BJ (cell line): ENCODE measurements at regions not wholly inside any gene's neighbourhood (a gene's known extent, or its start where the extent isn't known, plus 50 kb on each side); places are given as distances from the start of the nearest gene placed in this dataset.

ENCODE experiments used
- CTCF ChIA-PET: fragments of 350-600 bp; formaldehyde crosslinking; extraction: SDS; loops from one replicate; lab custom pipeline; 2021; ENCODE audit warnings: antibody characterized with exemption, inconsistent platforms; lab: Yijun Ruan, JAX
- POLR2A ChIA-PET: fragments of 300-600 bp; sonication (Branson Sonifier 250); formaldehyde crosslinking; extraction: SDS; loops from one replicate; lab custom pipeline; 2021; ENCODE audit warnings: antibody characterized with exemption; lab: Charles Lee
- DNase-seq: peaks from one replicate; pipeline ENCODE4 v3.0.0-alpha.2; 2011; ENCODE audit warnings: low read depth
- H3K27me3 ChIP-seq: 2 replicates; pipeline ENCODE4 v1.6.0; 2011; ENCODE audit warnings: low read length; ENCODE audit not compliant: control insufficient read depth, insufficient read depth
- H3K36me3 ChIP-seq: 2 replicates; pipeline ENCODE4 v1.5.1; 2011; ENCODE audit warnings: low read length; ENCODE audit not compliant: control insufficient read depth, insufficient read depth
- H3K4me3 ChIP-seq: 2 replicates; pipeline ENCODE4 v1.5.1; 2011; ENCODE audit warnings: low read depth, mild to moderate bottlenecking, control low read depth, low read length
- CTCF ChIP-seq: IDR thresholded peaks from 2 replicates; pipeline ENCODE4 v1.5.1; 2011; ENCODE audit warnings: low read depth, mild to moderate bottlenecking, control low read depth, inconsistent platforms, low read length, moderate library complexity; ENCODE audit not compliant: insufficient read depth

- DNase-seq = no peak
- Histone ChIP-seq H3K36me3 (no peaks in the 10 kb centered on the region), H3K27me3 (no peaks in the 10 kb centered on the region), H3K4me3 (no peak overlapping the region)
- CTCF ChIA-PET = no interaction called here
- POLR2A ChIA-PET = no interaction called here
- TF ChIP-seq CTCF = no peak
These were observed 100.0 kb upstream of the LHX5 start for GRCh38 chr12:113571713-113572112.

DNA sequence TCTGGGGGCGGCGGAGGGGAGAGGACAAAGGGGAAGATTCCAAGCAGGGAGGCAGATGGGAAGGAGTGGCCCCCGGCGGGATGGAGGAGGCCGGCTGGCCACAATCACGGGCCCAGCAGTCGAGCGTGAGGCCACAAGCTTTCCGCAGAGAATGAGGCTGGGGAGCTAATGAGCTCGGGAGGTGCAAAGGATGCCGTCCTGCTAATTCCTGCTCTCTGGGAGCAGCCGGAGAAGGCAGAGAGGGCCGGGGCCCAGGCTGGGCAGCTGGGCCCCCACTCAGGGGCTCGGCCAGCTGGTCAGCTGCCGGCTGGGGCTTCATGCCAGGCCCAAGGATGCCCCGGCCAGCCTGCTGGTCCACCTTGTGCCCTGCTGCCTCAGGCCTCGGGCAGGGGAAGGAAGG, 98.1 kb upstream of the LHX5 start:
- no peak for DNase-seq

GRCh38 chr12:113568021-113568420, 96.3 kb upstream of the LHX5 start:
- no peak overlapping the region for H3K4me3 ChIP-seq
- CTCF ChIA-PET = no interaction called here
- DNase-seq = no peak

More for the DNA sequence above, 98.1 kb upstream of the LHX5 start:
- ChIA-PET CTCF (interaction anchor here (1.0 kb wide), 1 partner anchor 107 kb away, joined by 3 read pairs; no protein-coding TSS in a partner anchor), POLR2A (no interaction called here)
- no peak for TF ChIP-seq CTCF
- Histone ChIP-seq H3K36me3 (no peaks in the 10 kb centered on the region), H3K4me3 (no peak overlapping the region), H3K27me3 (no peaks in the 10 kb centered on the region)

DNA sequence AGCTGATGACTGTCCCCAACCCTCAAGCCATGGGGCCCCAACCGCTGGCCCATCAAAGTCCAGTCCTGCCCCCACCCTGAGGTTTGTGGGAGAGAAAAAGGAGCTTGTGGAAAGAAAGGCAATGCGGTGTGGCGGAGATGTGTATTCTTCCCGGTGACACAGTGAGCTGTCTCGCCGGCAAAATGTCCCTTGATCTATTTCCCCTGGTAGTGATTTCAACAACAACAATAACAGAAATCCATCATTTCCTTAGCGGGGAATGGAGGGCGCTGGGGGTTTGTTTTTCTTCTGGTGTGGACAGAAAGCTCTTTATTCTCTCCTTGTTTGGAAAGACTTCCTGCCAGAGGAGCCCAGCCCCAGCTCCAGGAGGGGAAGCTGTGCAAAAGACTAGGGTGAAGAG, 93.7 kb upstream of the LHX5 start:
- TF ChIP-seq CTCF = no peak
- DNase-seq = no peak
- ChIA-PET POLR2A (no interaction called here), CTCF (no interaction called here)
- H3K27me3 ChIP-seq = no peaks in the 10 kb centered on the region
- H3K36me3 ChIP-seq = no peaks in the 10 kb centered on the region
- no peak overlapping the region for H3K4me3 ChIP-seq

More at GRCh38 chr12:113568021-113568420, 96.3 kb upstream of the LHX5 start:
- POLR2A ChIA-PET = no interaction called here
- no peak for TF ChIP-seq CTCF
- Histone ChIP-seq H3K27me3 (no peaks in the 10 kb centered on the region), H3K36me3 (no peaks in the 10 kb centered on the region)

- TF ChIP-seq CTCF = no peak
- POLR2A ChIA-PET = no interaction called here
- no peak for DNase-seq
These were observed 89.6 kb upstream of the LHX5 start for GRCh38 chr12:113561068-113561780.

More at GRCh38 chr12:113561068-113561780, 89.6 kb upstream of the LHX5 start:
- H3K4me3 ChIP-seq = no peak overlapping the region
- H3K36me3 ChIP-seq = no peaks in the 10 kb centered on the region
- no peaks in the 10 kb centered on the region for H3K27me3 ChIP-seq
- CTCF ChIA-PET = no interaction called here
